ENCODE measurements at regions not wholly inside any gene's neighbourhood (a gene's known extent, or its start where the extent isn't known, plus 50 kb on each side); places are given as distances from the start of the nearest gene placed in this dataset.

DNA sequence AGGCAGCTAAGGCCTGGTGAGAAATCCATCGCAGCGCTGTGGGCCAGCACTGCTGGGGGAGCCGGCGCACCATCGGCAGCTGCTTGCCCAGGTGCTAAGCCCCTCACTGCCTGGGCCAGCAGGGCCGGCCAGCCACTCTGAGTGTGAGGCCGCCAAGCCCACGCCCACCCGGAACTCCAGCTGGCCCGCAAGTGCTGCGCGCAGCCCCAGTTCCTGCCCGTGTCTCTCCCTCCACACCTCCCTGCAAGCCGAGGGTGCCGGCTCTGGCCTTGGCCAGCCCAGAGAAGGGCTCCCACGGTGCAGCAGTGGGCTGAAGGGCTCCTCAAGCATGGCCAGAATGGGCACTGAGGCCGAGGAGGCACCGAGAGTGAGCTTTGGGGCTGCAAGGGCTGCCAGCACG is 64.4 kb downstream of the EBNA1BP2 start:
- dilution Hi-C loops (cut with HindIII; ENCODE audit: low sequenced_read_pairs, unreplicated experiment): no loop called here
- no TSS peak for BruUV-seq (replicated peaks)
- CTCF ChIA-PET: no interaction called here

More for the DNA sequence above, 64.4 kb downstream of the EBNA1BP2 start:
- Histone ChIP-seq H3K14ac (replicated peaks; ENCODE audit: low read depth, low read length) (no peak overlapping the region), H3K4me3 (ENCODE audit: insufficient read depth, low read depth, low read length) (no peak overlapping the region), H2BK120ac (ENCODE audit: low read depth, low read length) (no peak overlapping the region), H2AK9ac (replicated peaks; ENCODE audit: low read depth, low read length, poor library complexity) (no peak overlapping the region), H3K56ac (ENCODE audit: extremely low read depth, insufficient read depth, low read length) (no peak overlapping the region), H2AK5ac (ENCODE audit: low read depth, low read length) (no peak overlapping the region), H3K4ac (ENCODE audit: low read depth, low read length) (no peak overlapping the region), H4K91ac (ENCODE audit: insufficient read depth, low read depth, low read length) (no peak overlapping the region), H3K36me3 (ENCODE audit: control insufficient read depth, insufficient read depth, low read length) (no peaks in the 10 kb centered on the region), H3K4me2 (ENCODE audit: low read depth, low read length) (no peak overlapping the region), H2BK15ac (ENCODE audit: low read depth, low read length) (no peak overlapping the region), H3K9ac (ENCODE audit: low read depth, low read length) (no peak overlapping the region), H4K8ac (ENCODE audit: low read depth in 2 of 2, low read length in 2 of 2) (no peak overlapping the region), H3K79me1 (ENCODE audit: low read depth in 1 of 2, low read length in 2 of 2) (no peaks in the 10 kb centered on the region), H4K20me1 (ENCODE audit: insufficient read depth, low read length) (no peaks in the 10 kb centered on the region), H3K18ac (ENCODE audit: low read depth, low read length) (no peak overlapping the region), H3K9me3 (ENCODE audit: control insufficient read depth, insufficient read depth, low read length) (no peaks in the 10 kb centered on the region; the same call in 1 of the 2 replicates), H3K27ac (ENCODE audit: insufficient read depth, low read length) (no peak overlapping the region), H4K5ac (ENCODE audit: low read depth, low read length) (no peak overlapping the region), H3K27me3 (ENCODE audit: control insufficient read depth, insufficient read depth, low read length) (no peaks in the 10 kb centered on the region), H2BK20ac (ENCODE audit: low read depth, low read length) (no peak overlapping the region), H3K23ac (ENCODE audit: low read depth, low read length) (no peak overlapping the region), H3K9me1 (ENCODE audit: insufficient read depth, low read length) (no peaks in the 10 kb centered on the region), H3K4me1 (ENCODE audit: control insufficient read depth, insufficient read depth, low read length) (no peaks in the 10 kb centered on the region), H2AFZ (replicated peaks; ENCODE audit: low read length, poor library complexity) (no peak overlapping the region), H2BK5ac (ENCODE audit: low read depth, low read length, poor library complexity, severe bottlenecking) (no peak overlapping the region)
- POLR2A ChIA-PET (ENCODE audit: unreplicated experiment): no interaction called here
- 70% methylated on average over 3 of the region's 19 CpGs; no CpG with 5 or more reads in 1 of the 2 experiments for WGBS, 2 experiments (ENCODE audit: extremely low coverage in 2 of 2, insufficient read length in 1 of 2)
- intact Hi-C loops (cut with micrococcal nuclease): no loop called here
- in situ Hi-C loops (cut with MboI; ENCODE audit: low sequenced_read_pairs): no loop called here
- DNase-seq (no peak), ATAC-seq (ENCODE audit: low read depth) (no peak)
- TF ChIP-seq, protein P1, sequence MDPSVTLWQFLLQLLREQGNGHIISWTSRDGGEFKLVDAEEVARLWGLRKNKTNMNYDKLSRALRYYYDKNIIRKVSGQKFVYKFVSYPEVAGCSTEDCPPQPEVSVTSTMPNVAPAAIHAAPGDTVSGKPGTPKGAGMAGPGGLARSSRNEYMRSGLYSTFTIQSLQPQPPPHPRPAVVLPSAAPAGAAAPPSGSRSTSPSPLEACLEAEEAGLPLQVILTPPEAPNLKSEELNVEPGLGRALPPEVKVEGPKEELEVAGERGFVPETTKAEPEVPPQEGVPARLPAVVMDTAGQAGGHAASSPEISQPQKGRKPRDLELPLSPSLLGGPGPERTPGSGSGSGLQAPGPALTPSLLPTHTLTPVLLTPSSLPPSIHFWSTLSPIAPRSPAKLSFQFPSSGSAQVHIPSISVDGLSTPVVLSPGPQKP (IDR thresholded peaks at IDR 0.05; ENCODE audit: borderline replicate concordance, low read depth, low read length): no peak
- TF ChIP-seq RAD21 (IDR thresholded peaks at IDR 0.05; ENCODE audit: low read length) (no peak), MAFK (IDR thresholded peaks at IDR 0.05; ENCODE audit: low read depth, low read length) (no peak), NFE2L2 (IDR thresholded peaks at IDR 0.05; ENCODE audit: low read depth, low read length) (no peak), MAZ (IDR thresholded peaks at IDR 0.05; ENCODE audit: borderline replicate concordance, low read depth, low read length) (no peak), MXI1 (IDR thresholded peaks at IDR 0.05; ENCODE audit: borderline replicate concordance, low read depth, low read length) (no peak), BHLHE40 (IDR thresholded peaks at IDR 0.05; ENCODE audit: low read depth, low read length) (no peak), CEBPB (IDR thresholded peaks at IDR 0.05; ENCODE audit: low read depth, low read length) (no peak), SMC3 (IDR thresholded peaks at IDR 0.05; ENCODE audit: low read depth, low read length) (no peak), FOS (IDR thresholded peaks at IDR 0.05; ENCODE audit: low read depth, low read length) (no peak), CHD1 (IDR thresholded peaks at IDR 0.05; ENCODE audit: low read depth, low read length) (no peak), RFX5 (IDR thresholded peaks at IDR 0.05; ENCODE audit: low read depth, low read length) (no peak), RCOR1 (IDR thresholded peaks at IDR 0.05; ENCODE audit: insufficient replicate concordance, low read length) (no peak), POLR2A (IDR thresholded peaks at IDR 0.05; ENCODE audit: low read depth, low read length) (no peak)
- TF ChIP-seq, protein P2, sequence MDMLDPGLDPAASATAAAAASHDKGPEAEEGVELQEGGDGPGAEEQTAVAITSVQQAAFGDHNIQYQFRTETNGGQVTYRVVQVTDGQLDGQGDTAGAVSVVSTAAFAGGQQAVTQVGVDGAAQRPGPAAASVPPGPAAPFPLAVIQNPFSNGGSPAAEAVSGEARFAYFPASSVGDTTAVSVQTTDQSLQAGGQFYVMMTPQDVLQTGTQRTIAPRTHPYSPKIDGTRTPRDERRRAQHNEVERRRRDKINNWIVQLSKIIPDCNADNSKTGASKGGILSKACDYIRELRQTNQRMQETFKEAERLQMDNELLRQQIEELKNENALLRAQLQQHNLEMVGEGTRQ (IDR thresholded peaks at IDR 0.05; ENCODE audit: low read depth, low read length): no peak
- TF ChIP-seq, protein P3, sequence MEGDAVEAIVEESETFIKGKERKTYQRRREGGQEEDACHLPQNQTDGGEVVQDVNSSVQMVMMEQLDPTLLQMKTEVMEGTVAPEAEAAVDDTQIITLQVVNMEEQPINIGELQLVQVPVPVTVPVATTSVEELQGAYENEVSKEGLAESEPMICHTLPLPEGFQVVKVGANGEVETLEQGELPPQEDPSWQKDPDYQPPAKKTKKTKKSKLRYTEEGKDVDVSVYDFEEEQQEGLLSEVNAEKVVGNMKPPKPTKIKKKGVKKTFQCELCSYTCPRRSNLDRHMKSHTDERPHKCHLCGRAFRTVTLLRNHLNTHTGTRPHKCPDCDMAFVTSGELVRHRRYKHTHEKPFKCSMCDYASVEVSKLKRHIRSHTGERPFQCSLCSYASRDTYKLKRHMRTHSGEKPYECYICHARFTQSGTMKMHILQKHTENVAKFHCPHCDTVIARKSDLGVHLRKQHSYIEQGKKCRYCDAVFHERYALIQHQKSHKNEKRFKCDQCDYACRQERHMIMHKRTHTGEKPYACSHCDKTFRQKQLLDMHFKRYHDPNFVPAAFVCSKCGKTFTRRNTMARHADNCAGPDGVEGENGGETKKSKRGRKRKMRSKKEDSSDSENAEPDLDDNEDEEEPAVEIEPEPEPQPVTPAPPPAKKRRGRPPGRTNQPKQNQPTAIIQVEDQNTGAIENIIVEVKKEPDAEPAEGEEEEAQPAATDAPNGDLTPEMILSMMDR (conservative IDR thresholded peaks at IDR 0.05; ENCODE audit: low read depth, low read length): no peak
